Suppressor macrophage treated with lipopolysaccharide for 1 hour (primary cell): ENCODE measurements at regions not wholly inside any gene's neighbourhood (a gene's known extent, or its start where the extent isn't known, plus 50 kb on each side); places are given as distances from the start of the nearest gene placed in this dataset.
"Not testable (repeated sequence)": the region's sequence is repeated elsewhere in the genome, so short reads cannot be mapped to it uniquely, and the experiment has no call there.

Experiments used
- DNase-seq, 3 donors: peaks; one replicate each; pipeline ENCODE4 v3.0.0-alpha.2; 2020 to 2022

GRCh38 chr21:28581976-28582375, 410.7 kb downstream of the LTN1 start:
- DNase-seq = no peak

- not testable (repeated sequence) for DNase-seq
Measured at GRCh38 chr21:28581311-28581731, 411.4 kb downstream of the LTN1 start.

- no peak for DNase-seq
Measured at GRCh38 chr21:28580585-28580984, 412.1 kb downstream of the LTN1 start.

- DNase-seq = no peak
Measured at GRCh38 chr21:28579986-28580550, 412.6 kb downstream of the LTN1 start.

GRCh38 chr21:28568692-28569091, 424.0 kb downstream of the LTN1 start:
- no peak for DNase-seq

DNA sequence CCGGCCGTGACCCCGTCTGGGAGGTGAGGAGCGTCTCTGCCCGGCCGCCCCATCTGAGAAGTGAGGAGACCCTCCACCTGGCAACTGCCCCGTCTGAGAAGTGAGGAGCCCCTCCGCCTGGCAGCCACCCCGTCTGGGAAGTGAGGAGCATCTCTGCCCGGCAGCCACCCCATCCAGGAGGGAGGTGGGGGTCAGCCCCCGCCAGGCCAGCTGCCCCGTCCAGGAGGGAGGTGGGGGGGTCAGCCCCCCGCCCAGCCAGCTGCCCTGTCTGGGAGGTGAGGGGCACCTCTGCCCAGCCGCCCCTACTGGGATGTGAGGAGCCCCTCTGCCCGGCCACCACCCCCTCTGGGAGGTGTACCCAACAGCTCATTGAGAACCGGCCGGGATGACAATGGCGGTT, 428.7 kb downstream of the LTN1 start:
- DNase-seq = not testable (repeated sequence)

GRCh38 chr21:28561772-28562171, 430.9 kb downstream of the LTN1 start:
- no peak for DNase-seq

DNA sequence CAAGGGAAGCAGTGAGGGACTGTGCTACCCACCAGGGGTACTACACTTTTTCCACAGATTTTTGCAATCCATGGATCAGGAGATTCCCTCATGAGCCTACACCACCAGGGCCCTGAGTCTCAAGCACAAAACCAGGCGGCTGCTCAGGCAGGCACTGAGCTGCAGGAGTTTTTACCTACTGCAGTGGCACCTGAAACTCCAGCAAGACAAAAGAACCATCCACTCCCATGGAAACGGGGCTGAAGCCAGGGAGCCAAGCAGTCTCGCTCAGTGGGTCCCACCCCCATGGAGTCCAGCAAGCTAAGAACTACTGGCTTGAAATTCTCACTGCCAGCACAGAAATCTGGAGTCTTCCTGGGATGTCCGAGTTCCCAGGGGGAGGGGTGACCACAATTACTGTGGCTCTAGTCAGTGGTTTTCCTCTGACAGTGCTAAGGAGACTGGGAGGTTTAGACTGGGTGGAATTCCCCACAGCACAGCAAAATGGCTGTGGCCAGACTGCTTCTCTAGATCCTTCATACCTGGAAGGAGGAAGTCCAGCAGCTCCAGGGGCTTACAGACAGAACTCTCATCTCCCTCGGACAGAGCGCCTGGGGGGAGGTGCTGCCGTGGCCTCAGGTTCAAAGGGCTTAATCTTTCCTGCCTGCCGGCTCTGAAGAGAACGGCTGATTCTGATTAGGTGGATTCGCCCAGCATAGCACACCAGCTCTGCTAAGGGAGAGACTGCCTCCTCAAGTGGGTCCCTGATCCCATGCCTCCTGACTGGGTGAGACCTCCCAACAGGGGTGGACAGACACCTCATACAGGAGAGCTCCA, 437.8 kb downstream of the LTN1 start:
- DNase-seq = no peak

GRCh38 chr21:28550057-28550825, 442.4 kb downstream of the LTN1 start:
- no peak for DNase-seq

DNA sequence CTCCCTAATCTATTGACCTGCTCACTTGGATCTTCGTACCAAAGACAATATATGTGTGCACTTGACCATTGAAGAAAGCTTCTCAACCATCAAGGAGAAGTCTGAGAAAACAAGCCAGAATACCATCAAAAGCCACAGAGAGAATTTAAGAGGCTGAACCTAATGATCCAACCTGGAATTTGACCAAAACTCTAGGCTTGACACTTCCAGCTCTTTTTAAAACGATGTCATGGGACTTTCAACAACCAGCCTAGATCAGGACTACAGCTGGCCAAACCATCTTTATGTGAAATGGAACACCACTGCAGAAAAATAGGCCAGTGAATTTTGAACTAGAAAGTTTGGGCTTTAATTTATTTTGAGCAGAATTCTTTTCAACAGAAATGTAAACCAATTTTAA, 444.4 kb downstream of the LTN1 start:
- DNase-seq = no peak

DNA sequence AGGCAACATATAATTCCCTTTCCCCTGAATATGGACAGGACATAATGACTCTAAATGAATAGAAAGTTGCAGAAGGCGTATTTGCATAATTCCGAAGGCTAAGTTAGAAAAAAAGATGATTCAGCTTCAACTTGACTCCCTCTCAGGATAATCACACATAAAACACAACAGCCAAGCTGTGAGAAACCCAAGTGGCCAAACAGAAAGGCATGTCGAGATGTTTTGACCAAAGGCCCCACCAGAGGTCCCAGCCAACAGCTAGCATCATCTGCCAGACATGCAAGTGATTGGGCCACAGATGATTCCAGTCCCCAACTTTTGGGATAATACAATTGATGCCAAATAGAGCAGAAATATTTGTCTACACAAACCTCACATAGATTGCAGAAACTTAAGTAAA, 444.9 kb downstream of the LTN1 start:
- no peak for DNase-seq

DNA sequence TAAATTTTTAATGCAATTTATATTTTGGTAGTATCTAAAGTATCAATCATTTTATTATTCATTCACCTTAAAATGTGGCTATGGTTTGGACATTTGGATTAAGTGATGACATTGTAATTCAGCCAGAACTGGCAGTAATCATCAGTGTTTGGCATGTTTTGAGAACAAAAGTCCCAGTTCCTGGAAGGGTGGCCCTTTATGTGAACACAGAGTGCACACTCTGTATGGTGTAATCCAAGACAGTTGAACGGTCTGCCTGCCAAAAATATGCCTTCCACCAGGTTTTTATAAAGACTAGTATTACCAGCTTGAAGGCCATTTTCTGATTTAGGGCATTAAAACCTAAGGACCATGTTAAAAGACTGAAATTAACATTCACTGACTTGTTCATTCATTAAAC, 448.7 kb downstream of the LTN1 start:
- DNase-seq = no peak

- no peak for DNase-seq
Measured at GRCh38 chr21:28541371-28542112, 451.1 kb downstream of the LTN1 start.

GRCh38 chr21:28540514-28540913, 452.2 kb downstream of the LTN1 start:
- DNase-seq = no peak

GRCh38 chr21:28539623-28539988, 453.1 kb downstream of the LTN1 start:
- DNase-seq = no peak

- no peak for DNase-seq
Measured at GRCh38 chr21:28538987-28539622, 453.6 kb downstream of the LTN1 start.

GRCh38 chr21:28537371-28538079, 455.2 kb downstream of the LTN1 start:
- no peak for DNase-seq

- no peak for DNase-seq
Measured at GRCh38 chr21:28532446-28532845, 460.2 kb downstream of the LTN1 start.

GRCh38 chr21:28523367-28523766, 469.3 kb downstream of the LTN1 start:
- no peak for DNase-seq

DNA sequence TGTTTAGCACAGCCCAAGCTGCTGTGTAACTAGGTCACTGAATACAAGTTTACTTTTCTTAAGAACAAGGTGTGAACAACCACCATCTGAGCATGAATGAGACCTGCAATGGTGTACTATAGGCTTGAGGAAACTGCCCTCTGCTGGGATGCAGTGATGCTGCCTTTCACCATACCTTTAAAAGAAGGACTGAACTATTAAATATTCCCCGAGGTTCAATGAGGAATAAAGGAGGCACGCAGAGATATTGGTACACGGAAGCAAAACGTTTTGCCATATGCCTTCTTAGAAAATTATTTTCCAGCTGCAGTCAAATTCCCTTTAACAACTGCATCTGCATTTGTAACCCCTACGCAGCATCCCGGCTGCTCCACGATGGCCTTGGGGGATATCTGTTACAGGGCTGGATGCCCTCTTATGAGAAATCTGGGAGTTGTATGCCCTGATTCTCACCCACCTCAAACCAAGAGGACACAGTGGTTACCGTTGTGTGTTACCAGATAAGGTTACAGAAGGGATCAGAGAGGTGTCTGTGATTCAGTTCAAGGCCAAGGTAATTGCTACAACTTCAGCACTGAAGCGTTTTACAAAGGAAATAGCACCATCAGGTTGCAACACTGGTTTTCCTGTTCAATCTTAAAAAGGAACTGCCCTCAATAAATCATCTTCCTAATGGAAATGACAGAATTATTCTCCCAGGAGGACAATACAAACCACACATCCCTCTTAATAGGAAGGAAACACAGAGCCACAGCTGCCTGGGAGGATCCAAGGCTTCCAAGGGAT, 470.5 kb downstream of the LTN1 start:
- DNase-seq = no peak

DNA sequence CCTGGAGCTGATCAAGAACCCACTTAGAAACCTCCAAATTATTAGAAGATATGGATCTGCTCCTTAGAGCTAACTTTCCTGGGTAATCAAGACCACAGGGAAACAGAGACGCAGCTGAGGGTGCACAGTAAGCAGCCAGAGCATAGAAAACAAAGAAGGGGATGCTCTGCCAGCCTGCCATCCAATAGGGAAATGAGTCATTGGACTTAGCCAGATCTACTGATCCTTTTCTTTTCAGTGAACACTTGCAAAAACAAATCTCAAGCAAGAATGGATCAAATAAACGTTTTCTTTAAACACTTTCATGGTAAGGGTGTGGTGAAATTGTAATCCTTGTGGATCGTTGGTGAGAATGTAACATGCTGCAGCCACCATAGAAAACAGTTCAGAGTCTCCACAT, 474.0 kb downstream of the LTN1 start:
- DNase-seq = no peak
